Thyroid gland (tissue), 4 donors: ENCODE measurements at regions not wholly inside any gene's neighbourhood (a gene's known extent, or its start where the extent isn't known, plus 50 kb on each side); places are given as distances from the start of the nearest gene placed in this dataset.

Experiments
- DNase-seq, 2 donors: peaks; one replicate each; pipeline ENCODE4 v3.0.0-alpha.2; 2019
- H3K27ac ChIP-seq, 3 donors: fragments of 200-600 bp; sonication (generic); 1 replicate in 2 of 3; 2 replicates in 1 of 3; pipeline ENCODE4 v1.5.1; 2016 to 2019; ENCODE audit warnings: mild to moderate bottlenecking in 1 of 3, moderate library complexity in 1 of 3
- H3K27me3 ChIP-seq: fragments of 200-600 bp; sonication (generic); one replicate; pipeline ENCODE4 v1.5.1; 2019
- H3K36me3 ChIP-seq, 2 donors: fragments of 200-600 bp; sonication (generic); one replicate each; pipeline ENCODE4 v1.5.1; 2016 to 2019
- H3K4me1 ChIP-seq, 2 donors: fragments of 200-600 bp; sonication (generic); one replicate each; pipeline ENCODE4 v1.5.1; 2017 to 2019
- H3K4me3 ChIP-seq, 3 donors: fragments of 200-600 bp; sonication (generic); replicated peaks in 1 of 3; 1 replicate in 2 of 3; 2 replicates in 1 of 3; pipeline ENCODE4 v1.5.1; 2016; ENCODE audit warnings: mild to moderate bottlenecking in 1 of 3
- H3K9me3 ChIP-seq: fragments of 200-600 bp; sonication (generic); one replicate; pipeline ENCODE4 v1.5.1; 2017
- CTCF ChIP-seq, 6 experiments: fragments of 200-600 bp in 3 of 6; fragments of 450-650 bp in 3 of 6; sonication (generic) in 3 of 6; IDR thresholded peaks; one replicate each; pipeline ENCODE4 v1.5.1; 2016 to 2019; ENCODE audit warnings: antibody characterized with exemption in 6 of 6, mild to moderate bottlenecking in 2 of 6, inconsistent platforms in 1 of 6, moderate library complexity in 1 of 6
- POLR2A ChIP-seq, 2 donors: fragments of 450-650 bp; IDR thresholded peaks; one replicate each; pipeline ENCODE4 v1.6.1; 2017; ENCODE audit warnings: antibody characterized with exemption in 2 of 2, mild to moderate bottlenecking in 2 of 2, moderate library complexity in 1 of 2
- WGBS, 2 donors: methylation state at CpG; one replicate each; pipeline ENCODE4 v1.1.5; 2017; 5-methylcytosine and 5-hydroxymethylcytosine counted together
- intact Hi-C: fragments of 100-400 bp; cut with DNase I; formaldehyde crosslinking; loops from one replicate; pipeline ENCODE4 v1.15.1; 2023

- no peak for DNase-seq
- Histone ChIP-seq H3K36me3 (no peaks in the 10 kb centered on the region), H3K27ac (peak overlapping the region; percentile 15 to 36 (median 23)), H3K4me3 (no peak overlapping the region), H3K27me3 (no peaks in the 10 kb centered on the region), H3K4me1 (peaks cover 37 to 39% of the 10 kb centered on the region in 2 donors), H3K9me3 (no peaks in the 10 kb centered on the region)
- TF ChIP-seq CTCF (IDR thresholded peaks at IDR 0.05), result no peak
- TF ChIP-seq POLR2A (IDR thresholded peaks at IDR 0.05), result no peak
- 87 to 89% methylated on average over 4 of the region's 4 CpGs for WGBS, 2 donors
- intact Hi-C loops, result no loop called here
Measured at GRCh38 chr1:55695151-55695550, 480.0 kb upstream of the USP24 start.

- WGBS, 2 donors, result 17 to 23% methylated on average over 2 of the region's 2 CpGs
- intact Hi-C loops, result no loop called here
Measured at GRCh38 chr1:55694310-55694801, 479.2 kb upstream of the USP24 start.

GRCh38 chr1:55692726-55693125 is 477.6 kb upstream of the USP24 start:
- DNase-seq, result no peak
- TF ChIP-seq CTCF (IDR thresholded peaks at IDR 0.05), result no peak
- Histone ChIP-seq H3K9me3 (no peaks in the 10 kb centered on the region), H3K27me3 (no peaks in the 10 kb centered on the region), H3K36me3 (no peaks in the 10 kb centered on the region), H3K4me1 (peaks cover 24 to 31% of the 10 kb centered on the region in 2 donors), H3K4me3 (no peak overlapping the region), H3K27ac (no peak overlapping the region)
- WGBS, 2 donors, result 91 to 100% methylated on average over 1 of the region's 1 CpG
- intact Hi-C loops, result no loop called here

More at GRCh38 chr1:55694310-55694801, 479.2 kb upstream of the USP24 start:
- no peak for TF ChIP-seq POLR2A (IDR thresholded peaks at IDR 0.05)
- TF ChIP-seq CTCF (IDR thresholded peaks at IDR 0.05), result no peak
- Histone ChIP-seq H3K36me3 (no peaks in the 10 kb centered on the region), H3K27me3 (no peaks in the 10 kb centered on the region), H3K9me3 (no peaks in the 10 kb centered on the region), H3K4me3 (no peak overlapping the region), H3K4me1 (peaks cover 35 to 36% of the 10 kb centered on the region in 2 donors), H3K27ac (peak overlapping the region; percentile 15 to 36 (median 35))
- peak; percentile 77 to 80 for DNase-seq

- TF ChIP-seq CTCF (IDR thresholded peaks at IDR 0.05) (no peak), POLR2A (IDR thresholded peaks at IDR 0.05) (no peak)
- 86 to 93% methylated on average over 4 of the region's 4 CpGs for WGBS, 2 donors
- H3K27ac ChIP-seq, result no peak overlapping the region
- H3K9me3 ChIP-seq, result no peaks in the 10 kb centered on the region
- no peak overlapping the region for H3K4me3 ChIP-seq
- no peaks in the 10 kb centered on the region for H3K36me3 ChIP-seq
- intact Hi-C loops, result no loop called here
- H3K4me1 ChIP-seq, result peaks cover 11 to 18% of the 10 kb centered on the region in 2 donors
- no peaks in the 10 kb centered on the region for H3K27me3 ChIP-seq
- no peak for DNase-seq
Measured at GRCh38 chr1:55690366-55690765, 475.2 kb upstream of the USP24 start.

GRCh38 chr1:55689800-55690199 is 474.6 kb upstream of the USP24 start:
- Histone ChIP-seq H3K4me3 (no peak overlapping the region), H3K9me3 (no peaks in the 10 kb centered on the region), H3K4me1 (peaks cover 7 to 17% of the 10 kb centered on the region in 2 donors), H3K36me3 (no peaks in the 10 kb centered on the region), H3K27me3 (no peaks in the 10 kb centered on the region), H3K27ac (no peak overlapping the region)
- WGBS, 2 donors, result 96 to 97% methylated on average over 3 of the region's 3 CpGs
- intact Hi-C loops, result no loop called here
- no peak for DNase-seq
- TF ChIP-seq POLR2A (IDR thresholded peaks at IDR 0.05) (no peak), CTCF (IDR thresholded peaks at IDR 0.05) (no peak)
